CD8-positive, alpha-beta memory T cell (primary cell): ENCODE measurements at regions not wholly inside any gene's neighbourhood (a gene's known extent, or its start where the extent isn't known, plus 50 kb on each side); places are given as distances from the start of the nearest gene placed in this dataset.

Source experiments
- CTCF ChIA-PET: fragments of 350-600 bp; sonication (Branson Sonifier 250); formaldehyde crosslinking; loops from one replicate; lab custom pipeline; 2021; ENCODE audit warnings: antibody characterized with exemption; lab: Charles Lee
- POLR2A ChIA-PET: fragments of 350-600 bp; sonication (Branson Sonifier 250); formaldehyde crosslinking; loops from one replicate; lab custom pipeline; 2021; ENCODE audit warnings: antibody characterized with exemption; lab: Charles Lee
- DNase-seq, 5 donors: peaks; one replicate each; pipeline versions ENCODE4 v3.0.0 to v3.0.0-alpha.2; 2020 to 2022; ENCODE audit warnings: mixed read lengths in 1 of 5
- H3K27ac ChIP-seq: one replicate; pipeline ENCODE4 v1.7.0; 2013; ENCODE audit warnings: low read depth, mild to moderate bottlenecking, low read length, moderate library complexity
- H3K27me3 ChIP-seq: 2 replicates; pipeline ENCODE4 v1.7.0; 2013; ENCODE audit warnings: low read length, mild to moderate bottlenecking; ENCODE audit not compliant: insufficient read depth, poor library complexity, severe bottlenecking
- H3K36me3 ChIP-seq: 2 replicates; pipeline ENCODE4 v1.7.0; 2013; ENCODE audit warnings: mild to moderate bottlenecking, low read length, moderate library complexity; ENCODE audit not compliant: insufficient read depth
- H3K4me1 ChIP-seq: 2 replicates; pipeline ENCODE4 v1.7.0; 2013; ENCODE audit warnings: mild to moderate bottlenecking, low read length, moderate library complexity; ENCODE audit not compliant: insufficient read depth
- H3K4me3 ChIP-seq: 2 replicates; pipeline ENCODE4 v1.7.0; 2013; ENCODE audit warnings: mild to moderate bottlenecking, low read length
- H3K9me3 ChIP-seq: 2 replicates; pipeline ENCODE4 v1.7.0; 2013; ENCODE audit warnings: mild to moderate bottlenecking, low read length
- H3K27ac Mint-ChIP-seq, 8 donors: one replicate each; pipeline ENCODE4 v1.8.0; 2020 to 2021; ENCODE audit warnings: mixed read lengths in 8 of 8, mild to moderate bottlenecking in 6 of 8, inconsistent platforms in 3 of 8, moderate library complexity in 3 of 8
- H3K27me3 Mint-ChIP-seq, 2 donors: one replicate each; pipeline ENCODE4 v1.8.0; 2020 to 2021; ENCODE audit warnings: mixed read lengths in 2 of 2, mild to moderate bottlenecking in 1 of 2, moderate library complexity in 1 of 2
- H3K36me3 Mint-ChIP-seq, 3 donors: one replicate each; pipeline ENCODE4 v1.8.0; 2020 to 2021; ENCODE audit warnings: mixed read lengths in 3 of 3, inconsistent platforms in 1 of 3, mild to moderate bottlenecking in 1 of 3
- H3K4me1 Mint-ChIP-seq, 3 donors: one replicate each; pipeline ENCODE4 v1.8.0; 2020 to 2021; ENCODE audit warnings: mixed read lengths in 3 of 3, inconsistent platforms in 1 of 3, mild to moderate bottlenecking in 1 of 3
- H3K4me3 Mint-ChIP-seq, 7 donors: one replicate each; pipeline ENCODE4 v1.8.0; 2020 to 2021; ENCODE audit warnings: mixed read lengths in 7 of 7, mild to moderate bottlenecking in 6 of 7, moderate library complexity in 4 of 7, inconsistent platforms in 2 of 7
- H3K9me3 Mint-ChIP-seq, 5 donors: one replicate each; pipeline ENCODE4 v1.8.0; 2020 to 2022; ENCODE audit warnings: mixed read lengths in 5 of 5, mild to moderate bottlenecking in 3 of 5, moderate library complexity in 2 of 5, inconsistent platforms in 1 of 5

DNA sequence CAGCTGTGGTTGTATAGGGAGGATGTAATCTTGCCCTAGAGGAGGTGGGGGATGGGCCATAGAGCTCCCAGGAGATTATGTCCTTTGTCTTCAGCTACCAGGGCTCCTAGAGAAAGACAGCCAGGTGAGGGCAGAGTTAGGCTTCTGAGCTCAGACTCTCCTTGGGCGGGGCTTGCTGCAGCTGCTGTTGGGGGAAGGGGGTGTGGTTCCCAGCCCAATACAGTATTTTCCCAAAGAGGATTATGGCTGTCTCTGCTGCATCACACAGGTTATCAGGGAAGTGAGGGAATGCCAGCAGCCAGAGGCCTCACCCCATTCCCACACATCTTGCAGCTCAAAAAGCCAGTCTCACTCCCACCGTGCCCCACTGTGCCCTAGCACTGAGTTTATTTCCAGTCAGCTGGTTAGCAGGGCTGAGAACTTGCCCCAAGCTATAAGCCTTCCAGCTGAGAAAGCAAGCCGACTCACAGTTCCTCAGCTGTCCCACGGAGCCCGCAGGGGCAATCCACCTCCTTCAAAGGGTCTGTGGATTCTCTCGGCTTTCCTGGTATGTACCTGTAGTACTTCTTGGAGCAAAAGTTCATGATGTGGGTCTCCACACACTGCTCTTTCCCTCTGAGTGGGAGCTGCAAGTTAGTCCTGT, 217.3 kb upstream of the CPNE8 start:
- H3K4me3 ChIP-seq: no peak overlapping the region
- no peaks in the 10 kb centered on the region for H3K36me3 ChIP-seq
- H3K9me3 ChIP-seq: no peaks in the 10 kb centered on the region
- no peaks in the 10 kb centered on the region for H3K4me1 ChIP-seq
- H3K4me1 Mint-ChIP-seq: no peaks in the 10 kb centered on the region
- ChIA-PET POLR2A (no interaction called here), CTCF (no interaction called here)
- no peak overlapping the region for H3K27ac ChIP-seq
- H3K27ac Mint-ChIP-seq: no peak overlapping the region
- peaks cover 2 to 7% of the 10 kb centered on the region in 2 donors for H3K27me3 Mint-ChIP-seq
- no peak overlapping the region for H3K4me3 Mint-ChIP-seq
- no peak for DNase-seq
- no peaks in the 10 kb centered on the region for H3K27me3 ChIP-seq
- no peaks in the 10 kb centered on the region for H3K36me3 Mint-ChIP-seq
- peaks cover 0 to 2% (median 2%) of the 10 kb centered on the region in 5 donors for H3K9me3 Mint-ChIP-seq

GRCh38 chr12:39116861-39117260, 211.5 kb upstream of the CPNE8 start:
- Histone ChIP-seq H3K36me3 (no peaks in the 10 kb centered on the region), H3K4me1 (no peaks in the 10 kb centered on the region), H3K9me3 (no peaks in the 10 kb centered on the region), H3K27ac (no peak overlapping the region), H3K27me3 (no peaks in the 10 kb centered on the region), H3K4me3 (no peak overlapping the region)
- no peak for DNase-seq
- H3K36me3 Mint-ChIP-seq: no peaks in the 10 kb centered on the region
- CTCF ChIA-PET: no interaction called here
- H3K4me3 Mint-ChIP-seq: no peak overlapping the region
- no peak overlapping the region for H3K27ac Mint-ChIP-seq
- POLR2A ChIA-PET: no interaction called here
- peaks cover 0 to 4% of the 10 kb centered on the region in 2 donors for H3K27me3 Mint-ChIP-seq
- H3K9me3 Mint-ChIP-seq: no peaks in the 10 kb centered on the region
- no peaks in the 10 kb centered on the region for H3K4me1 Mint-ChIP-seq

- H3K9me3 Mint-ChIP-seq: no peaks in the 10 kb centered on the region
- no peak overlapping the region for H3K27ac ChIP-seq
- H3K4me1 Mint-ChIP-seq: no peaks in the 10 kb centered on the region
- no peak overlapping the region for H3K27ac Mint-ChIP-seq
- H3K36me3 ChIP-seq: no peaks in the 10 kb centered on the region
- POLR2A ChIA-PET: no interaction called here
- H3K36me3 Mint-ChIP-seq: no peaks in the 10 kb centered on the region
- no peak for DNase-seq
- H3K27me3 Mint-ChIP-seq: peaks cover 0 to 4% of the 10 kb centered on the region in 2 donors
- H3K27me3 ChIP-seq: no peaks in the 10 kb centered on the region
- H3K9me3 ChIP-seq: no peaks in the 10 kb centered on the region
- no peak overlapping the region for H3K4me3 Mint-ChIP-seq
- CTCF ChIA-PET: no interaction called here
- no peak overlapping the region for H3K4me3 ChIP-seq
- no peaks in the 10 kb centered on the region for H3K4me1 ChIP-seq
Observed at GRCh38 chr12:39112064-39112463, 206.7 kb upstream of the CPNE8 start.

- H3K4me1 Mint-ChIP-seq: no peaks in the 10 kb centered on the region
- peaks cover 0 to 4% of the 10 kb centered on the region in 2 donors for H3K27me3 Mint-ChIP-seq
- ChIA-PET POLR2A (no interaction called here), CTCF (no interaction called here)
- H3K36me3 ChIP-seq: no peaks in the 10 kb centered on the region
- no peak overlapping the region for H3K4me3 Mint-ChIP-seq
- H3K27ac Mint-ChIP-seq: no peak overlapping the region
- DNase-seq: no peak
- no peaks in the 10 kb centered on the region for H3K9me3 ChIP-seq
- no peak overlapping the region for H3K27ac ChIP-seq
- H3K36me3 Mint-ChIP-seq: no peaks in the 10 kb centered on the region
- no peak overlapping the region for H3K4me3 ChIP-seq
- H3K27me3 ChIP-seq: no peaks in the 10 kb centered on the region
- no peaks in the 10 kb centered on the region for H3K4me1 ChIP-seq
- peaks cover 0 to 2% (median 0%) of the 10 kb centered on the region in 5 donors for H3K9me3 Mint-ChIP-seq
Observed at GRCh38 chr12:39105111-39105510, 199.7 kb upstream of the CPNE8 start.

DNA sequence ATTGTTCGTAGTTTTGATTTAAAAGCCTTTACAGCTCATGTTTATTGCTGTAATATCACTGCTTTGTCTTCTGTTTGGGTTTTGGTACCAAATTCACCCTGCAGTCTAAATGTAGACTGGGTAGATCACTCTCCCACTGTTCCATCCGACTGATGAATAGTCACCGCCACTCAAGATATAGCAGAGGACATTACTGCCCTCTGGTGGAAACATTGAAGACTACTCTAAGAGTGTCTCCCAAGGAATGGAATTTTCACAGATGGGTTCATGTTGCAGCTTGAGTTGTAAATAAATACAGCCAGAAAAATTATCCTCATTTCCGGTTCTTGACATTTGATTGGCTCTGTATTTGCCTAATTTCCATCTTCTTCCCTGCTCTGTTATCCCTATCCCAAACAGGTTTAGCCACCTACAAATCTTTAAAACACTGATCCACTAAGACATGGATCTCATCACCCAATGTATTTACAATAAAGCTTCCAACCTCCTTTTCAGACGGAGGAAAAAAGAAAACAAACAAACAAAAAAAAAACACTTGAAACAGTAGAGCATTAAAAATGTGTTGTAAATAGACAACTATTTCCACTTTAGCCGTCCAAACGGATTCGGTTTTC, 198.3 kb upstream of the CPNE8 start:
- Histone ChIP-seq H3K27ac (no peak overlapping the region), H3K27me3 (no peaks in the 10 kb centered on the region), H3K4me3 (no peak overlapping the region), H3K36me3 (no peaks in the 10 kb centered on the region), H3K9me3 (no peaks in the 10 kb centered on the region), H3K4me1 (no peaks in the 10 kb centered on the region)
- Mint-ChIP-seq H3K27ac (no peak overlapping the region), H3K9me3 (peaks cover 0 to 2% (median 0%) of the 10 kb centered on the region in 5 donors), H3K36me3 (no peaks in the 10 kb centered on the region), H3K4me3 (no peak overlapping the region), H3K4me1 (no peaks in the 10 kb centered on the region), H3K27me3 (peaks cover 0 to 4% of the 10 kb centered on the region in 2 donors)
- ChIA-PET CTCF (interaction anchor here (1.2 kb wide), 1 partner anchor 15 kb away, joined by 3 read pairs; no protein-coding TSS in a partner anchor), POLR2A (no interaction called here)
- DNase-seq: peak in 2 of 5 donors; percentile 9 to 15

GRCh38 chr12:39102474-39103209, 197.3 kb upstream of the CPNE8 start:
- no peaks in the 10 kb centered on the region for H3K4me1 ChIP-seq
- H3K4me3 Mint-ChIP-seq: no peak overlapping the region
- no peaks in the 10 kb centered on the region for H3K9me3 ChIP-seq
- no peaks in the 10 kb centered on the region for H3K36me3 Mint-ChIP-seq
- peaks cover 0 to 4% of the 10 kb centered on the region in 2 donors for H3K27me3 Mint-ChIP-seq
- DNase-seq: no peak
- CTCF ChIA-PET: interaction anchor here (1.2 kb wide), 1 partner anchor 16 kb away, joined by 3 read pairs; no protein-coding TSS in a partner anchor
- no peak overlapping the region for H3K27ac Mint-ChIP-seq
- H3K9me3 Mint-ChIP-seq: peaks cover 0 to 2% (median 0%) of the 10 kb centered on the region in 5 donors
- no peaks in the 10 kb centered on the region for H3K4me1 Mint-ChIP-seq
- H3K4me3 ChIP-seq: no peak overlapping the region
- POLR2A ChIA-PET: no interaction called here
- no peaks in the 10 kb centered on the region for H3K36me3 ChIP-seq
- H3K27me3 ChIP-seq: no peaks in the 10 kb centered on the region
- no peak overlapping the region for H3K27ac ChIP-seq

DNA sequence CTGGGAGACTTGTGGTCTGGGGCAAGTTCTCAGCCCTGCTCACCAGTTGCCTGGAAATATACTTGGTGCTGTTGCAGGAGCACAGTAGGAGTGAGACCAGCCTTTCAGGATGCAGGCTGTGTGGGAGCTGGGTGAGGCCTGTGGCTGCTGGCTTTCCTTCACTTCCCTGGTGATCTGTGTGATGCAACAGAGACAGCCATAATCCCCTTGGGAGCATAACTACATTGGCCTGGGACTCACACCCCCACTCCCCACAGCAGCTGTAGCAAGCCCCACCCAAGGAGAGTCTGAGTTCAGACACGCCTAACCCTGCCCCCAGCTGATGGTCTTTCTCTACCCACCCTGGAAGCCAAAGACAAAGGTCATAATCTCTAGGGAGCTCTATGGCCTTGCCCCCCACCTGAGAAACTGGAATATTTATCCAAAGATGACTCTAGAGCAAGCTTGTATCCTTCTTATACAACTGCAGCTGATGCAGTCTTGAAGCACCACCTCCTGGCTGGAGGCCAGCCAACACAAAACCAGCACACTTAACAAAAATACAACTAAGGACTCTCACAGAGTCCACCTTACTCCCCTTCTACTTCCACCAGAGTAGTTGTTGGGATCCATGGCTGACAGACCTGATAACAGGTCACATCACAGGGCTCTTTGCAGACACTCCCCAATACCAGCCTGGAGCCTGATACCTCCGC, 190.4 kb upstream of the CPNE8 start:
- Mint-ChIP-seq H3K36me3 (no peaks in the 10 kb centered on the region), H3K9me3 (no peaks in the 10 kb centered on the region), H3K27ac (no peak overlapping the region), H3K4me1 (no peaks in the 10 kb centered on the region), H3K27me3 (peaks cover 1 to 12% of the 10 kb centered on the region in 2 donors), H3K4me3 (no peak overlapping the region)
- POLR2A ChIA-PET: no interaction called here
- Histone ChIP-seq H3K4me3 (no peak overlapping the region), H3K27me3 (no peaks in the 10 kb centered on the region), H3K4me1 (no peaks in the 10 kb centered on the region), H3K27ac (no peak overlapping the region), H3K36me3 (no peaks in the 10 kb centered on the region), H3K9me3 (no peaks in the 10 kb centered on the region)
- CTCF ChIA-PET: no interaction called here
- DNase-seq: no peak

DNA sequence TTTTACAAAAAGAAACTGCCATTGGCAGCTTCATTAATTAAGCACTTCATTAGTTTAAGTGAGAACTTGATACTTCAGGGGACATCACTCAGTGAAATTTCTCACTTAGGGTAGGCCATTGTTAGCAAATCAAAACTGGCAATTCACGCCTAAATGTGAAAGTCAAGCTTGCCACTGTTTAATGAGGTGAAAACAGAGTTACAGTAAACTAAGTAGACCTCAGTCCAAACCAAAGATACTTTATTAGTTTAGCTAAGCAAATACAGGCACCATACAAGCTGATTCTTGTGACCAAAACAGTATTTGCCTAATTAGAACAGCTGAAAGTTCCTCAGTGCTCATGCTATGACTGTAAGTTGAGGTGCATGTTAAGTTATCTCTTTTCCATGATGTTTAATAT, 176.5 kb upstream of the CPNE8 start:
- Histone ChIP-seq H3K4me3 (no peak overlapping the region), H3K27ac (no peak overlapping the region), H3K9me3 (no peaks in the 10 kb centered on the region), H3K4me1 (no peaks in the 10 kb centered on the region), H3K27me3 (no peaks in the 10 kb centered on the region), H3K36me3 (no peaks in the 10 kb centered on the region)
- H3K9me3 Mint-ChIP-seq: peaks cover 0 to 3% (median 0%) of the 10 kb centered on the region in 5 donors
- no peak for DNase-seq
- H3K27me3 Mint-ChIP-seq: peaks cover 3 to 6% of the 10 kb centered on the region in 2 donors
- H3K4me1 Mint-ChIP-seq: no peaks in the 10 kb centered on the region
- H3K4me3 Mint-ChIP-seq: no peak overlapping the region
- ChIA-PET POLR2A (no interaction called here), CTCF (no interaction called here)
- H3K36me3 Mint-ChIP-seq: no peaks in the 10 kb centered on the region
- H3K27ac Mint-ChIP-seq: no peak overlapping the region
